CD14-positive monocyte (primary cell): ENCODE measurements at regions not wholly inside any gene's neighbourhood (a gene's known extent, or its start where the extent isn't known, plus 50 kb on each side); places are given as distances from the start of the nearest gene placed in this dataset.

Experiments
- DNase-seq, 3 donors: peaks; one replicate each; pipeline ENCODE4 v3.0.0-alpha.2; 2011 to 2022
- H2AFZ ChIP-seq: 2 replicates; pipeline ENCODE4 v1.6.0; 2012; ENCODE audit warnings: mild to moderate bottlenecking, low read depth, low read length, inconsistent platforms; ENCODE audit not compliant: insufficient read depth, poor library complexity, severe bottlenecking
- H3K27ac ChIP-seq, 2 donors: 1 replicate in 1 of 2; 2 replicates in 1 of 2; pipeline ENCODE4 v1.5.1; 2012 to 2013; ENCODE audit warnings: low read length in 2 of 2, control low read depth in 1 of 2, inconsistent platforms in 1 of 2, low read depth in 1 of 2, mild to moderate bottlenecking in 1 of 2
- H3K27me3 ChIP-seq, 2 donors: one replicate each; pipeline versions ENCODE4 v1.6.0 to v1.6.1; 2011 to 2013; ENCODE audit warnings: low read length in 2 of 2; ENCODE audit not compliant: control insufficient read depth in 2 of 2, insufficient read depth in 2 of 2
- H3K36me3 ChIP-seq, 2 donors: replicated peaks in 1 of 2; 1 replicate in 1 of 2; 2 replicates in 1 of 2; pipeline versions ENCODE4 v1.5.1 to v1.6.1; 2012 to 2013; ENCODE audit warnings: low read length in 2 of 2, control low read depth in 1 of 2, inconsistent platforms in 1 of 2, mild to moderate bottlenecking in 1 of 2; ENCODE audit not compliant: insufficient read depth in 2 of 2, control insufficient read depth in 1 of 2
- H3K4me1 ChIP-seq, 2 donors: 1 replicate in 1 of 2; 2 replicates in 1 of 2; pipeline versions ENCODE4 v1.5.1 to v1.6.1; 2012 to 2013; ENCODE audit warnings: low read length in 2 of 2, control low read depth in 1 of 2, inconsistent platforms in 1 of 2, mild to moderate bottlenecking in 1 of 2, moderate library complexity in 1 of 2; ENCODE audit not compliant: insufficient read depth in 2 of 2, control insufficient read depth in 1 of 2
- H3K4me2 ChIP-seq: replicated peaks from 2 replicates; pipeline ENCODE3; 2012; ENCODE audit warnings: low read length, moderate library complexity, mild to moderate bottlenecking; ENCODE audit not compliant: poor library complexity, severe bottlenecking; ENCODE audit errors: extremely low read depth
- H3K4me3 ChIP-seq, 3 experiments: fragments of 200-600 bp in 1 of 3; sonication (generic) in 1 of 3; replicated peaks in 1 of 3; 1 replicate in 2 of 3; 2 replicates in 1 of 3; pipeline ENCODE4 v1.5.1; 2011 to 2013; ENCODE audit warnings: low read length in 3 of 3, mild to moderate bottlenecking in 3 of 3, control low read depth in 2 of 3, low read depth in 2 of 3, inconsistent platforms in 1 of 3, moderate library complexity in 1 of 3
- H3K79me2 ChIP-seq: 2 replicates; pipeline ENCODE4 v1.6.0; 2012; ENCODE audit warnings: mild to moderate bottlenecking, control low read depth, inconsistent platforms, low read length, moderate library complexity; ENCODE audit not compliant: insufficient read depth
- H3K9ac ChIP-seq: 2 replicates; pipeline ENCODE4 v1.6.0; 2017; ENCODE audit warnings: low read length, mild to moderate bottlenecking; ENCODE audit not compliant: insufficient read depth, poor library complexity, severe bottlenecking
- H3K9me3 ChIP-seq, 2 donors: replicated peaks in 1 of 2; 1 replicate in 1 of 2; 2 replicates in 1 of 2; pipeline versions ENCODE4 v1.5.1 to v1.6.1; 2012 to 2013; ENCODE audit warnings: low read length in 2 of 2, control low read depth in 1 of 2; ENCODE audit not compliant: control insufficient read depth in 1 of 2, insufficient read depth in 1 of 2
- H4K20me1 ChIP-seq: 2 replicates; pipeline ENCODE4 v1.6.0; 2012; ENCODE audit warnings: mild to moderate bottlenecking, low read length, control low read depth, moderate library complexity; ENCODE audit not compliant: insufficient read depth
- H3K27ac Mint-ChIP-seq, 7 donors: one replicate each; pipeline ENCODE4 v1.8.0; 2020; ENCODE audit warnings: mild to moderate bottlenecking in 7 of 7, mixed read lengths in 7 of 7, moderate library complexity in 6 of 7, inconsistent platforms in 2 of 7
- H3K27me3 Mint-ChIP-seq, 3 donors: one replicate each; pipeline ENCODE4 v1.8.0; 2021 to 2022; ENCODE audit warnings: low read depth in 3 of 3, mild to moderate bottlenecking in 3 of 3, mixed read lengths in 3 of 3, moderate library complexity in 3 of 3, inconsistent platforms in 1 of 3
- H3K36me3 Mint-ChIP-seq, 2 donors: one replicate each; pipeline ENCODE4 v1.8.0; 2020; ENCODE audit warnings: mixed read lengths in 2 of 2, inconsistent platforms in 1 of 2, mild to moderate bottlenecking in 1 of 2
- H3K4me1 Mint-ChIP-seq: one replicate; pipeline ENCODE4 v1.8.0; 2020; ENCODE audit warnings: mild to moderate bottlenecking, mixed read lengths
- H3K4me3 Mint-ChIP-seq, 2 donors: one replicate each; pipeline ENCODE4 v1.8.0; 2020; ENCODE audit warnings: mild to moderate bottlenecking in 2 of 2, mixed read lengths in 2 of 2, moderate library complexity in 1 of 2
- H3K9me3 Mint-ChIP-seq, 7 donors: one replicate each; pipeline ENCODE4 v1.8.0; 2020 to 2022; ENCODE audit warnings: mixed read lengths in 7 of 7, mild to moderate bottlenecking in 6 of 7, moderate library complexity in 6 of 7, inconsistent platforms in 2 of 7
- WGBS: methylation state at CpG from one replicate; pipeline ENCODE4 v1.1.5; 2013; ENCODE audit warnings: missing lambda C conversion rate; ENCODE audit not compliant: insufficient coverage; 5-methylcytosine and 5-hydroxymethylcytosine counted together
- intact Hi-C, 2 donors: fragments of 100-400 bp; cut with micrococcal nuclease; formaldehyde crosslinking; loops; one replicate each; pipeline versions ENCODE4 v1.15.0 to v1.15.1; 2023
- TF ChIP-seq, protein P1 (sequence below): fragments of 200-600 bp; IDR thresholded peaks from one replicate; pipeline ENCODE4 v1.8.0; 2022; ENCODE audit warnings: antibody characterized with exemption, mild to moderate bottlenecking

DNA sequence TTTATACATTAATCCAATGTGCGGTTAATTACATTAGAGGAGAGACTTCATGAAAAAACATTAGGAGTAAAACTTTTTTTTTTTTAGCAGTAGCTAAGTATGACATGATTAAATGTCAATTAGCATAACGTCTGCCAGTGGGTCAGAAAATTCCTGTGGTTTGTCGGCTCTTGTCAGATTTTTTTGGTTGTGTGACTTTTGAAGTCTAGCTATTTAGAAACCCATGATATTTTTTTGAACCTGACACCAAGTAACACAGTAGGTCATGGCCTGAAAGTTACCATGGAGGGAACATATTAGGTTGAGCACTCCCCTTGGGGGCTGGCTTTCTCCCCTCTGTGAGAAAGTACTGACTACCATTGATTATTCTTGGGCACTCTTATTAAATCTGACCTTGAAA is 84.8 kb upstream of the ALDH1A1 start:
- no peaks in the 10 kb centered on the region for H3K79me2 ChIP-seq
- no peaks in the 10 kb centered on the region for H3K4me1 ChIP-seq
- H3K4me3 ChIP-seq: no peak overlapping the region
- TF ChIP-seq, protein P1, sequence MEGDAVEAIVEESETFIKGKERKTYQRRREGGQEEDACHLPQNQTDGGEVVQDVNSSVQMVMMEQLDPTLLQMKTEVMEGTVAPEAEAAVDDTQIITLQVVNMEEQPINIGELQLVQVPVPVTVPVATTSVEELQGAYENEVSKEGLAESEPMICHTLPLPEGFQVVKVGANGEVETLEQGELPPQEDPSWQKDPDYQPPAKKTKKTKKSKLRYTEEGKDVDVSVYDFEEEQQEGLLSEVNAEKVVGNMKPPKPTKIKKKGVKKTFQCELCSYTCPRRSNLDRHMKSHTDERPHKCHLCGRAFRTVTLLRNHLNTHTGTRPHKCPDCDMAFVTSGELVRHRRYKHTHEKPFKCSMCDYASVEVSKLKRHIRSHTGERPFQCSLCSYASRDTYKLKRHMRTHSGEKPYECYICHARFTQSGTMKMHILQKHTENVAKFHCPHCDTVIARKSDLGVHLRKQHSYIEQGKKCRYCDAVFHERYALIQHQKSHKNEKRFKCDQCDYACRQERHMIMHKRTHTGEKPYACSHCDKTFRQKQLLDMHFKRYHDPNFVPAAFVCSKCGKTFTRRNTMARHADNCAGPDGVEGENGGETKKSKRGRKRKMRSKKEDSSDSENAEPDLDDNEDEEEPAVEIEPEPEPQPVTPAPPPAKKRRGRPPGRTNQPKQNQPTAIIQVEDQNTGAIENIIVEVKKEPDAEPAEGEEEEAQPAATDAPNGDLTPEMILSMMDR: no peak
- 0% methylated on average over 1 of the region's 3 CpGs for WGBS
- peak overlapping the region in 1 of 7 donors; percentile 40 for H3K27ac Mint-ChIP-seq
- H3K36me3 ChIP-seq: no peaks in the 10 kb centered on the region
- H3K27ac ChIP-seq: no peak overlapping the region
- H4K20me1 ChIP-seq: no peaks in the 10 kb centered on the region
- no peak overlapping the region for H3K4me2 ChIP-seq
- no peak for DNase-seq
- intact Hi-C loops: no loop called here
- H2AFZ ChIP-seq: no peak overlapping the region
- no peaks in the 10 kb centered on the region for H3K27me3 Mint-ChIP-seq
- H3K27me3 ChIP-seq: no peaks in the 10 kb centered on the region
- H3K4me1 Mint-ChIP-seq: no peaks in the 10 kb centered on the region
- no peaks in the 10 kb centered on the region for H3K9me3 ChIP-seq
- H3K36me3 Mint-ChIP-seq: no peaks in the 10 kb centered on the region
- no peaks in the 10 kb centered on the region for H3K9me3 Mint-ChIP-seq
- H3K9ac ChIP-seq: no peak overlapping the region
- H3K4me3 Mint-ChIP-seq: no peak overlapping the region

DNA sequence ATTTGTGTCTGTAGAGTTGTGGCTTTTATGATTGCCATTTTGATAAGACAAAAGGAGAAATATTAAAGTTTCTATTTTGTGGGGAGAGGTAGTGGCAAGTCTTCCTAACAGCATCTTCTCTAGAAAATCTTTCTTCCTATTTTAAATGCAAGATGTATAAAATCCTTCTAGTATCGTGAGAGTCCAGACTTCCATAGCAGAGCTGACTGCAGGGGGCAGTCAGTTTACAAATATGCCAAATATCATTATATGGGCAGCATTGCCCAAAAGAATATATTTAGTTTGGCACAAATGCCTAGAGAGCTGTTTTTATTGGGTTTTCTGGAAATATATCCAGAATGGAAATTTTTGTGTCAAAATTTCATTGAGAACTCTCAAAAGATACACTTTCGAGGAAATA is 82.1 kb upstream of the ALDH1A1 start:
- Mint-ChIP-seq H3K9me3 (no peaks in the 10 kb centered on the region), H3K4me1 (no peaks in the 10 kb centered on the region), H3K27ac (no peak overlapping the region), H3K4me3 (no peak overlapping the region), H3K36me3 (no peaks in the 10 kb centered on the region), H3K27me3 (no peaks in the 10 kb centered on the region)
- no peak overlapping the region for H3K9ac ChIP-seq
- H3K9me3 ChIP-seq: no peaks in the 10 kb centered on the region
- no peaks in the 10 kb centered on the region for H4K20me1 ChIP-seq
- no peaks in the 10 kb centered on the region for H3K4me1 ChIP-seq
- no peaks in the 10 kb centered on the region for H3K36me3 ChIP-seq
- intact Hi-C loops: no loop called here
- no peak overlapping the region for H3K4me3 ChIP-seq
- no peaks in the 10 kb centered on the region for H3K27me3 ChIP-seq
- TF ChIP-seq, protein P1: no peak
- no peak overlapping the region for H3K27ac ChIP-seq
- no peak overlapping the region for H2AFZ ChIP-seq
- no peaks in the 10 kb centered on the region for H3K79me2 ChIP-seq
- H3K4me2 ChIP-seq: no peak overlapping the region
- 100% methylated on average over 1 of the region's 2 CpGs for WGBS
- DNase-seq: no peak
